ENCODE measurements at regions not wholly inside any gene's neighbourhood (a gene's known extent, or its start where the extent isn't known, plus 50 kb on each side); places are given as distances from the start of the nearest gene placed in this dataset.

GRCh38 chr2:129768485-129769184 lies 210.8 kb upstream of the RAB6C start:
- no peak for DNase-seq

DNA sequence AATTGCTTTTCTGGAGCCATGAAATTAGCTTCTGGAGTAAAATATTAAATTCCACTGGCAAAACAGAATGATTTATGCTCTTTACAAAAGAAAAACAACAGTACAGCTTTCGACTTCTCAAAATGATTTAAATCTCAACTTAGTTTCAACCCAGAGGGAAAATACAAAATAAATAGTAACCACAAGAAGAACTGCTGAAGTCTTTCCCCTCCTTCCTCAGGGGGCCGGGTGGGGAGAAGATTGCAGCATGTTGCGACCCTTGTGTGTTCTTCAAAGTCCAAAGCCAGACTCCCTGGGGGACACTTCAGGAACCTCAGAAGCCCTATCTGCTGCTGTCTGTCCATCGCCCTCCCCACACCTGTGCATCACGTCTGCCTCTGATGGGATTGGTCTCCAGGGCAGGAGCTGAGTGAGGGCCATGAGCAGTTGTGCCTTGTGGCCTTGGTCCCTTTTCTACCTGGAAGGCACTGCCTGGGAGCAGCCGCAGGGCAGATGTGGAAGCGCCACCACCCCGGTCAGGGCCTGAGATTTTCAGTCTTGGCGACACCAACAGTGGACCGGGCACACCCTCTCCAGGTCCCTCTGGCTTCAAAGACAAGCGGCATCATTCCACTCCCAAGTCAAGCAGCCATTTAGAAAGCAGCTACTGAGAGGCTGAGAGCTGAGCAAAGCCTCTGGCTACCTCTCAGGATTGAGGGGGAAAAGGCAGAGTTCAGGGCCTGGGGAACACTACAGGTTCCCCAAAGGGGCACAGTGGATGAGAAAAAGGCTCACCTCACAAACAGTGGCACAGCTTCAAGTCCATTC lies 210.1 kb upstream of the RAB6C start:
- DNase-seq = no peak

DNA sequence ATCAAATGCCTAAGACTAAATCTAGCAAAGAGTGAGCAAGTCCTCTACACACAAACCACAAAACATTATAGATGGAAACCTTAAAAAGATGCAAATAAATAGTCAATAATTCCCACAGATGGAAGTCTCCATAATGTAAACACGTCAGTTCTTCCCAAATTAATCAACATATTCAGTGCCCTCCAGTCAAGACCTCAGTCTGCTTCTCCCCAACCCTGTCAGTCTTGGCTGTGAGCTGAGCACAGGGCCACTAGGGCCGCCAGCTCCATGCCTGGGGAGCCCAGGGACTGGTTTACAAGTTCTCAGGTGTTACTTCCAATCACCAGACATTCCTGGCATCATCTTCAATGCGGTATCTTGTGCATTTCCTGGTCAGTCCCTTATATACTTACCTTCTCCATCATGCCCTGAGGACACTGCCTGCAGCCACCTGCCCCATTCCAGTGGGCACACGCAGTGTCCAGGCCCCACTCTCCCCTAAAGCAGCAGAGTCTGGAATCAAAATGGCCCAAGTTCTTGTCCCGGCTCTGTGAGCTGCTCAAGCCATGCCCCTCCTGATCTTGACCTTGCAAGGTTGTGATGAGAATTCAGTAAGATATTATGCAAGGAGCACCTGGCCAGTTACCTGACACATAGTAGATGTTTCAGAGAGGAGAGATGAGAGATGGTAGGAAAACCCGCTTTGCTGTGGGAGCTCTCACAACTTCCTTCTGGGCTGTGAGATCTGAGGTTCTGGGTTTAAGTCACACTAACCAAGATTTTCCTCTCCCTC lies 207.9 kb upstream of the RAB6C start:
- no peak for DNase-seq

GRCh38 chr2:129772190-129772579 lies 207.3 kb upstream of the RAB6C start:
- DNase-seq = no peak

- no peak for DNase-seq
Measured at GRCh38 chr2:129775952-129776653, 203.4 kb upstream of the RAB6C start.

DNA sequence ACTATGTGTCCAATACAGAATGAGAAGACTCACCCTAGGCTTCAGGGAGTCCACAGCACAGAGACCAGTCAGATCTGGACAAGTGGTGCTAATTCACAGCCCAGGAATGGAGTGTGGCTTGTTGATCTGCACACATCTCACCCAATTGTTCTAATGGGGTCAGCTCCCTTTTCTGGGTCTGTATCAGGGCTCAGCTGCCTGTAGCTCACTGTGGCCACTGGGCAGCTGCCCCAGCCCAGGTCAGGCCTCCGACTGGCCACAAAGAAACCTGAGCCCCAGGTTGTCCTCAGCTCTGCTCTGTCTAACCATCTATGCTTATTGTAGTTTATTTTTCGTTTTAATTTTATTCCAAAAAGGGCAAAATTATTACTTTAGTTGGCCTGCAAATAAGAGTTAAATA lies 202.3 kb upstream of the RAB6C start:
- DNase-seq = no peak

DNA sequence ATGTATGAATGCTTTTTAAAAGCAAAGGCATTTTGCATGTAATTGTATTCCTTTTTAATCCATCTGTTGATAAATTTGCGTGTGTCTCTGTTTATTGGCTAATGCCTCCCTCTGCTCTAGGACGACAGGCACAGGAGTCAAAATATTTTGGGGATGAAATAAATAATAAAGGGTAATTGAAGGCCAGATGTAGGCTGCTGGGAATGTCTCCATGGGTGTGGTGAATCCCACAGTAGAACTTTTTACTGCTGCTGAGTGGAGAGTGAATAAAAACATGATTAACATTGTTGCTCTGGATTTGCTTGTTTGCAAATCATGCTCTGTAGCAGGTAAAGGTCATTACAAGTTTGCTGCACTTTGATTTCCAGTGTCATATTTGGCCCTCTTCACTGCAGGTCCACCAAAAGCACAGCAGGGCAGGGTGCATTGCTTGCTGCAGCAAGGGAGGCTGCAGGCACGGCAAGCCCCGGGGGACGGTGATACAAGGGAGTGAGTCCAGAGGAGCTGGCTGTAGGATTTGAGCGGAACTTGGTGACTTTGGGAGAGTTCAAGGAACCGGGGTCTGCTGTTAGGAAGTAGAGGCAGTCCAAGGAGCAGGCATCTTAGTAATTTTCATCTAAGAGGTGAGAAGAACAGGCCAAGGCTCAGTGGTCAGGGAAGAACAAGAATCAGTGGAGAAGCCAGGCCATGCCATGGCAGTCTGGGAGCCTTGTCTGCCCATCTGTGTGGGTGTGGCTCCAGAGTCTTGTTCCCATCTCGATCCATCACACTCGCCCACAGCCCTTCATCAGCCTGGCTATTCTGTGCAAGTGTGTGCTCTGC lies 201.5 kb upstream of the RAB6C start:
- no peak for DNase-seq

DNA sequence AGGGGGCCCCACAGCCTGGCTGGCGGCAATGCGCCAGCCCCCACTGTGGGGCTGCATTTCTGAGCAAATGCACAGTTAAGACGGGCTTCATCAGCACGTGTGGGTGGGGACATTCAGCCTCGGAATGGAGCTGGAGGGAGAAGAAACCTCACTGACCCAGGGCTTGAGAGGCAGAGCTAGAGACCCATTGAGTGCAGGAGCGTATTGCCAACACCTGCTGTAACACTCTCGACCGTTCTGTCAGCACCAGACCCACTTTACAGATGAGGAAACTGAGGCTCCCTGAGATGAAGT lies 200.9 kb upstream of the RAB6C start:
- no peak for DNase-seq

- DNase-seq = no peak
Measured at GRCh38 chr2:129779783-129780182, 199.7 kb upstream of the RAB6C start.

DNA sequence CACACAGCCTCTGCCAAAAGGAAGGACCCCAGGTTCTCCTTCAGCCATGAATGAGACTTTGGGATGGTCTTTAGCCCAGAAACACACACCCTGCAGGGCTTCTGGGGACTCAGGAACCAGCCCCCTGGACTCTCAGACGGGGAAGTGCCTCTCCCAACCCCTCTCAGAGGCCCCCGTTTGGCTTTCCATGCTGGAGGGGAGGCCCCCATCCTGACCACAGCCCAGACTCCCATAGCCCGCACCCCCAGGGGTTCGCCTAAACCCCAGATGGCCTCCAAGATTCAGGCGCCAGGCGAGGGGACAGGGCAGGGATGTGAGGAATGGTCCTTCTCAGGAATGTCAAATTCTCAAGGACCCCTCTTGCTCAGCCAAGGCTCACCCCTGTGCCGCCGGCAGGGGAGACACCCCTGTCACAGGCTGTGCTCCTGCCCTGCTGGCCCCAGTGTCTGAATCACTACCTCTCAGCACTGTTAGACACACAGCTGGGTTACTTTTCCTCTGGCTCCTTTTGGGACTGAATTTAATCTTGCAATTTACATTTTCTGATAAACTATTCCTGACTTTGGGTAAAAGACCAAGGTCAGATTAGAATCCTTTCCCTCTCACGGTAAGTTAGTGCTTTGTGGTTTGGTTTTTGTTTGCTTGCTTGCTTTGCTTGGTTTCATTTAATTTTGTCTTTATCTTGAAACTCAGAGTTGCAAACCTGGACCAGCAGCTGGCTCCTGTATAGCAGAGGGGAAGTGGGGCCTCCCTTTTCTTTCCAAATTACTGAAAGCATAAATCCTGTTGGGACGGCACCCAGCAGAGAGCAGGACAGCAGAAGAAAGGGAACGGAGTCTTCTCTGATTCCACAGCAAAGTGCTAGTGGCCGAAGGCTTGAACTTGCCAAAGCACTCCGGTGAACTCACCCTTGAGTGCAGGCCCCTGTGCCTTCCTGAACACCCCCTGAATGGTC lies 198.9 kb upstream of the RAB6C start:
- no peak for DNase-seq

GRCh38 chr2:129781749-129782632 lies 197.5 kb upstream of the RAB6C start:
- no peak for DNase-seq

GRCh38 chr2:129782633-129782990 lies 196.9 kb upstream of the RAB6C start:
- DNase-seq = no peak

- no peak for DNase-seq
Measured at GRCh38 chr2:129784486-129784885, 195.0 kb upstream of the RAB6C start.

DNA sequence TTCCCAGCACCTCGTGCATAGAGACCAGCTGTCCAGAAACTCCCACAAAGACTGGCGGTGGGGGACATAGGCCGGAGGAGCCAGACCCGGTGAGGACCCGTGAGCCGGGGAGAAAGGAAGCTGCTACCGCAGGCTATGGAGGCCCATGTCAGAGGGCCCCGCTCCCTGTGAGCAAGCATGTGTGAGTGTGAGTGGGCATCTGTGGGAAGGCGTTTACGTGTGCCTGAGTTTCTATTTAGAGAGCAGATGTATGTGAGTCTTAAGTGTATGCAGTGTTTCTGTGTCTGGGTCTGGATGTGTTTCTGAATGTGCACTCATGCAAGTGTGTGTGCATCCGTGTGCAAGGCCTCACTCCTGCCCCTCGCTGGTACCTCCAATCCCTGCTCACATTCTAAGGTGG lies 187.8 kb upstream of the RAB6C start:
- no peak for DNase-seq

DNA sequence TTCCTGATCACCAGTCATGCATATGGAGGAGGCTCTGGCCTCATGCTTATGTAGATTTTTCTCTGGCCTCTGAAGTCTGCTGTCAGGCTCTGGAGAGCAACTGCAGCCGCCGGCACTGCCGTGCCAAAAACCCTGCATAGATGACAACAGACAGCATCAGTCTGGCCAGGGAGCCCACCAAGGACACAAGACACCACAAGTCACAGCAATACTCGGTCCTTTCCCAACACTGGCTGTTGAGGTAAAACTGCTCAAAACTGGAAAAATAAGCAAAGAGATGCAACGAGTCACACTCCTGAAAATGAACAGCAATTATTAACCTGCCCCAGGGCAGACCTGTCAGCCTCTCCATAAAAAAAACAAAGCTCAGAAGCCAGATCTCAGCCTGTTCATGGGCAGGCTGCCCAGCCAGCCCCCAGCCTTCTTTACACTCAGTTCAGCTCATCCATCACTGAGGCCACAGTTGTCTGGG lies 186.0 kb upstream of the RAB6C start:
- DNase-seq = peak; percentile 7

GRCh38 chr2:129794116-129794515 lies 185.3 kb upstream of the RAB6C start:
- DNase-seq = no peak

GRCh38 chr2:129794540-129794939 lies 184.9 kb upstream of the RAB6C start:
- DNase-seq = no peak

GRCh38 chr2:129796225-129796624 lies 183.2 kb upstream of the RAB6C start:
- DNase-seq = no peak

DNA sequence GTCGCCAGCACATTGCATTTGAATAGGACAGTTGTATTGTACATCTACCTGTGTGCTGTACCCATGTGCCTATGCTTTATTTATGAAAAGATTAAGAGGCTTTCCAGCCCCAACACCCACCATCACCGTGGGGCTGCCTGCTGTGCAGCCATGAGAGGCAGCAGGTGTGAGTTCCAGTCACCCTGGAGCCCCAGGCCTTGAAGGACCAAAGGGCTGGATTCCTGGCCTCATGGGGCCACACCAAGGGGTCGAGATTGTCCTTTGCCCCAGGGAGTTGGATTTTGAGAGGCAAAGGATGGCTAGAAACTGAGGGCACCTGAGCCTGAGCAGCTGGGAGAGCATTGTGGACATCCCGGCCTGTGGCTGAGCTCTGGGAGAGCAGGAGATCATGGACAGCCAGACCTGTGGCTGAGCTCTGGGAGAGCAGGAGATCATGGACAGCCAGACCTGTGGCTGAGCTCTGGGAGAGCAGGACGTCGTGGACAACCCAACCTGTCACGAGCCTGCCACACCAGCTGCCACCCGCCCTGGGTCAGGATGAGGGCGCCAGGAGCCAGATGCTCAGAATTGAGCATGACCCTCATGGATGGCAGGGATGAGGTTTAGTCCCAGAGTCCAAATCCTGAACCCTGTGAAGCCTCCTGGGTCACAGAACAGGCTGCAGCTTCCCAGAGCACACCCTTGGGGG lies 182.5 kb upstream of the RAB6C start:
- peak; percentile 34 for DNase-seq

Measured in NCI-H345 (cell line).